Small intestine (tissue), 7 donors: ENCODE measurements at regions not wholly inside any gene's neighbourhood (a gene's known extent, or its start where the extent isn't known, plus 50 kb on each side); places are given as distances from the start of the nearest gene placed in this dataset.
"Not testable (repeated sequence)": the region's sequence is repeated elsewhere in the genome, so short reads cannot be mapped to it uniquely, and the experiment has no call there.

Source experiments
- DNase-seq, 2 donors: peaks; one replicate each; pipeline versions ENCODE4 v3.0.0 to v3.0.0-alpha.2; 2013
- FAIRE-seq: peaks from 2 replicates; lab custom pipeline; 2012; peaks lifted over from hg19 to GRCh38; lab: Jason Lieb, UNC
- H3K27ac ChIP-seq, 3 donors: one replicate each; pipeline ENCODE4 v1.5.1; 2013; ENCODE audit warnings: low read length in 2 of 3, mild to moderate bottlenecking in 2 of 3, control low read depth in 1 of 3, inconsistent platforms in 1 of 3, low read depth in 1 of 3, moderate library complexity in 1 of 3
- H3K27me3 ChIP-seq, 3 donors: one replicate each; pipeline ENCODE4 v1.6.1; 2013; ENCODE audit warnings: low read length in 3 of 3, inconsistent platforms in 1 of 3; ENCODE audit not compliant: control insufficient read depth in 3 of 3, insufficient read depth in 3 of 3
- H3K36me3 ChIP-seq, 3 donors: one replicate each; pipeline ENCODE4 v1.6.1; 2013; ENCODE audit warnings: low read length in 3 of 3, inconsistent platforms in 1 of 3, low read depth in 1 of 3, mild to moderate bottlenecking in 1 of 3, moderate library complexity in 1 of 3; ENCODE audit not compliant: control insufficient read depth in 3 of 3, insufficient read depth in 2 of 3
- H3K4me1 ChIP-seq, 3 donors: one replicate each; pipeline ENCODE4 v1.6.1; 2013; ENCODE audit warnings: low read length in 2 of 3, inconsistent platforms in 1 of 3, low read depth in 1 of 3, mild to moderate bottlenecking in 1 of 3, moderate library complexity in 1 of 3; ENCODE audit not compliant: control insufficient read depth in 3 of 3, insufficient read depth in 2 of 3
- H3K4me3 ChIP-seq, 3 donors: one replicate each; pipeline ENCODE4 v1.5.1; 2013; ENCODE audit warnings: low read length in 3 of 3, control low read depth in 1 of 3, inconsistent platforms in 1 of 3, low read depth in 1 of 3, mild to moderate bottlenecking in 1 of 3, moderate library complexity in 1 of 3
- H3K9me3 ChIP-seq, 2 donors: one replicate each; pipeline ENCODE4 v1.6.1; 2013; ENCODE audit warnings: low read depth in 1 of 2, low read length in 1 of 2; ENCODE audit not compliant: control insufficient read depth in 2 of 2, insufficient read depth in 1 of 2
- whole genome bisulfite sequencing, 3 donors: extraction: QIAGEN DNeasy Blood & Tissue Kit; methylation state at CpG; one replicate each; pipeline ENCODE4 v1.1.7; 2013; 5-methylcytosine and 5-hydroxymethylcytosine counted together
- donor health status: healthy with polysubstance abuse.
- donor health status: control.
- donor health status: control.
- donor health status: Bipolar disorder and iron deficiency.
- donor health status: healthy.

DNA sequence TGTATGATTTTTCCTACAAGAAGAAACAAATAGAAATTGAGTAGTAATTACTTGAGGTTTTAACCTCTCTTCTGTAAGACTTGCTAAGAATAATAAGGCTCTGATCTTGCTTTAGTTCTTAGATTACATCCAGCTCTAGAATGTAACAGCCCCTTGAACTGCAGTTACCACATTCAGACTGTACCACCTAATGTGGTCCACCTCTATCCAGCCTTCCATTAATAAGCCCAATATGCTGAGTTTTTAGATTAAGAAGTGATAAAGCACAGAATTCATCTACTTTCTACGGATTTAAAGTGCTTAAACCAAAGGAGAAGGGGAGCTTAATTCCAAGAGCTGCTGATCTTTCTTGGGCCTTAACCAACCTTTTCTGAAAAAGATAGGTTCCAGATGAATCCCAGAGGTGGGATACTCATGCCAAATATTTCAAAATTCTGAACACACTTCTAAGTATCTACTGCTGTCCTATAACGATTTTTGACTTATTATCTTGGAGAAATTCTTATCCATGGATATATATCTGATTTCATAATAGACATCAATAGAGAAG, 131.5 kb downstream of the ZNF608 start:
- no peaks in the 10 kb centered on the region for H3K4me1 ChIP-seq
- WGBS, 3 donors: 66 to 82% (median 80%) methylated on average over 2 of the region's 2 CpGs
- H3K27me3 ChIP-seq: no peaks in the 10 kb centered on the region
- no peak overlapping the region for H3K4me3 ChIP-seq
- H3K27ac ChIP-seq: no peak overlapping the region
- no peaks in the 10 kb centered on the region for H3K9me3 ChIP-seq
- FAIRE-seq: no peak
- no peak for DNase-seq
- no peaks in the 10 kb centered on the region for H3K36me3 ChIP-seq

GRCh38 chr5:124614105-124614504, 132.3 kb downstream of the ZNF608 start:
- no peaks in the 10 kb centered on the region for H3K27me3 ChIP-seq
- DNase-seq (no peak), FAIRE-seq (no peak)
- no peak overlapping the region for H3K4me3 ChIP-seq
- no peaks in the 10 kb centered on the region for H3K4me1 ChIP-seq
- 54 to 95% (median 59%) methylated on average over 1 of the region's 1 CpG for WGBS, 3 donors
- no peaks in the 10 kb centered on the region for H3K9me3 ChIP-seq
- H3K36me3 ChIP-seq: no peaks in the 10 kb centered on the region
- no peak overlapping the region for H3K27ac ChIP-seq

DNA sequence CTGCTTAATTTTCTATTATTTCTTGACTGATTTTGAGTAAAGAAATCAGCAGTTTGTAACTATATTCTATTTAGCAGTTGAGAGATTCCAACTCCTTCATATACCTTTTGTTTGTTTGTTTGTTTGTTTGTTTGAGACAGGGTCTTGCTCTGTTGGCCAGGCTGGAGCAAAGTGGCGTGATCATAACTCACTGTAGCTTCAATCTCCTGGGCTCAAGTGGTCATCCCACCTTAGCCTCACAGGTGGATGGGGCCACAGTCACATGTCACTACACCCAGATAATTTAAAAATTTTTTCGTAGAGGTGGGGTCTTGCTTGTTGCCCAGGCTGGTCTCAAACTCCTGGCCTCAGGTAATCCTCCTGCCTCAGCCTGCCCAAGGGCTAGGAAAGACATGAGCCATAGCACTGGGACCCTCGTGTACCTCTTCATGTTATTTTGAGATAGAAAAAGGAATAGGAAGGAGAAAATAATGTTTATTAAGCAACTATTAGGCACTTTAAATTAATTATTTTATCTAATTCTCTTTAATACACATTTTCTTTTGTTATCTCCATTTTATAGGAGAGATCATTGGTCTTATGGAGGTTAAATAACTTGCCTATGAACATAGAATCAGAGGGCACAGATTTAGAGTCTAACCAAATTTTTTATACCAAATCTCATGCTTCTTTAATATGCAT, 133.0 kb downstream of the ZNF608 start:
- no peaks in the 10 kb centered on the region for H3K27me3 ChIP-seq
- H3K36me3 ChIP-seq: no peaks in the 10 kb centered on the region
- H3K4me1 ChIP-seq: no peaks in the 10 kb centered on the region
- DNase-seq (no peak), FAIRE-seq (no peak)
- H3K4me3 ChIP-seq: no peak overlapping the region
- H3K9me3 ChIP-seq: no peaks in the 10 kb centered on the region
- H3K27ac ChIP-seq: no peak overlapping the region
- WGBS, 3 donors: 83 to 91% (median 90%) methylated on average over 3 of the region's 3 CpGs

DNA sequence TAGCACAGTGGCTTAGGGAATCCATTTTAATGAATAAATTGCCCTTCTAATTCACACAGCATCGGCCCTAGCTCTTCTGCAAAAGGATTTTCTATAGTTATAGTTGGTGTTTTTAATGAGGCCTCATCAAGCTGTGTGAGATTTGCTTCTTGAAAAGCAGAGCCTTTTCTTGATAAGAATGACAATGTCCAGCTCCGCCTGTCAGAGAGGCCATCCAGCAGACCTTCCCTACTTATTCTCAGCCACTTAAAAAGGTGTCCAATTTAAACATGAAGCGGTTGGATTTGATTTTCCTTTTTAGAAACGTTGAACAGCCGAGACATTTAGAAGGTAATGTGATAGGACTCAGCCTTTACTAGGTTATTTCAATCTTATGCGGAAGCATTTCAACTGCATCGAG, 134.4 kb downstream of the ZNF608 start:
- 84 to 88% (median 86%) methylated on average over 7 of the region's 7 CpGs for WGBS, 3 donors
- H3K27me3 ChIP-seq: no peaks in the 10 kb centered on the region
- no peaks in the 10 kb centered on the region for H3K36me3 ChIP-seq
- H3K4me3 ChIP-seq: no peak overlapping the region
- DNase-seq (no peak), FAIRE-seq (no peak)
- no peaks in the 10 kb centered on the region for H3K9me3 ChIP-seq
- no peaks in the 10 kb centered on the region for H3K4me1 ChIP-seq
- H3K27ac ChIP-seq: no peak overlapping the region

GRCh38 chr5:124611262-124611661, 135.2 kb downstream of the ZNF608 start:
- H3K9me3 ChIP-seq, H3K4me1 ChIP-seq, H3K27ac ChIP-seq, FAIRE-seq, H3K27me3 ChIP-seq, DNase-seq, H3K4me3 ChIP-seq, H3K36me3 ChIP-seq: not testable (repeated sequence)
- WGBS, 3 donors: 93 to 100% (median 96%) methylated on average over 1 of the region's 1 CpG

DNA sequence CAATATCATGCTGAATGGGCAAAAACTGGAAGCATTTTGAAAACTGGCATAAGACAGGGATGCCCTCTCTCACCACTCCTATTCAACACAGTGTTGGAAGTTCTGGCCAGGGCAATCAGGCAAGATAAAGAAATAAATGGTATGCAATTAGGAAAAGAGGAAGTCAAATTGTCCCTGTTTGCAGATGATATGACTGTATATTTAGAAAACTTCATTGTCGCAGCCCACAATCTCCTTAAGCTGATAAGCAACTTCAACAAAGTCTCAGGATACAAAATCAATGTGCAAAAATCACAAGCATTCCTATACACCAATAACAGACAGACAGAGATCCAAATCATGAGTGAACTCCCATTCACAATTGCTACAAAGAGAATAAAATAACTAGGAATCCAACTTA, 136.8 kb downstream of the ZNF608 start:
- H3K27me3 ChIP-seq, H3K27ac ChIP-seq, FAIRE-seq, H3K4me1 ChIP-seq, H3K9me3 ChIP-seq, H3K4me3 ChIP-seq, DNase-seq, H3K36me3 ChIP-seq: not testable (repeated sequence)
- 56 to 59% (median 58%) methylated on average over 1 of the region's 1 CpG for WGBS, 3 donors

DNA sequence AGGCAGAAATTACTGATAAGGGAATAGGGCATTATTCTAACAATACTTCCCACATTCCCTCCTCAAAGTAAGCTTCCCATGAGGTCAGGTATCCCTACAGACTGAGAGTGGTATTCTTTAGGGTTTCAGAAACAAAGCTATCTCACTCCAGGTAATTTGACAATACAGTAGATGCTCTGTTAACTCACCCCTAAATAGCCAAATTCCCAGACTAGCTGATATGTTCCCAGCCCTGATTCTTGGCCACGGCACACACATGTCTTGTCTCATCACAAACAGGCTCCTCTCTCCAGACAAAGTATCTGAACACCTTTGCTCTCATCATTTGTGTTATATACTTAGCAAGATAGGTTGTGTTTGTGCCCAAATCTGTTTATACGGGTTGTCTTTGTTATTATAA, 139.9 kb downstream of the ZNF608 start:
- H3K4me3 ChIP-seq: no peak overlapping the region
- H3K27me3 ChIP-seq: no peaks in the 10 kb centered on the region
- no peaks in the 10 kb centered on the region for H3K9me3 ChIP-seq
- no peak overlapping the region for H3K27ac ChIP-seq
- DNase-seq: no peak
- H3K4me1 ChIP-seq: peaks cover 0 to 7% (median 0%) of the 10 kb centered on the region in 3 donors
- no peaks in the 10 kb centered on the region for H3K36me3 ChIP-seq
- no peak for FAIRE-seq
- 92 to 97% (median 94%) methylated on average over 2 of the region's 2 CpGs for WGBS, 3 donors

- Histone ChIP-seq H3K4me1 (peaks cover 0 to 7% (median 0%) of the 10 kb centered on the region in 3 donors), H3K4me3 (no peak overlapping the region), H3K36me3 (no peaks in the 10 kb centered on the region), H3K27me3 (no peaks in the 10 kb centered on the region), H3K9me3 (no peaks in the 10 kb centered on the region), H3K27ac (no peak overlapping the region)
- WGBS, 3 donors: 75 to 83% (median 78%) methylated on average over 2 of the region's 2 CpGs
- DNase-seq (no peak), FAIRE-seq (no peak)
Measured at GRCh38 chr5:124606093-124606492, 140.3 kb downstream of the ZNF608 start.

- Histone ChIP-seq H3K4me3 (no peak overlapping the region), H3K9me3 (no peaks in the 10 kb centered on the region), H3K27me3 (no peaks in the 10 kb centered on the region), H3K27ac (peak overlapping the region in 1 of 3 donors; percentile 29), H3K36me3 (no peaks in the 10 kb centered on the region), H3K4me1 (peaks cover 0 to 7% (median 0%) of the 10 kb centered on the region in 3 donors)
- WGBS, 3 donors: 61 to 84% (median 71%) methylated on average over 4 of the region's 4 CpGs
- no peak for FAIRE-seq
- DNase-seq: peak in 1 of 2 donors; percentile 45
Measured at GRCh38 chr5:124605541-124605940, 140.9 kb downstream of the ZNF608 start.
